ENCODE measurements at regions not wholly inside any gene's neighbourhood (a gene's known extent, or its start where the extent isn't known, plus 50 kb on each side); places are given as distances from the start of the nearest gene placed in this dataset.

GRCh38 chr19:30219702-30220101 is 152.5 kb upstream of the ZNF536 start (continued):
- TF ChIP-seq RAD21 (IDR thresholded peaks at IDR 0.05), result no peak
- TF ChIP-seq HNF4A (conservative IDR thresholded peaks at IDR 0.05), result no peak

DNA sequence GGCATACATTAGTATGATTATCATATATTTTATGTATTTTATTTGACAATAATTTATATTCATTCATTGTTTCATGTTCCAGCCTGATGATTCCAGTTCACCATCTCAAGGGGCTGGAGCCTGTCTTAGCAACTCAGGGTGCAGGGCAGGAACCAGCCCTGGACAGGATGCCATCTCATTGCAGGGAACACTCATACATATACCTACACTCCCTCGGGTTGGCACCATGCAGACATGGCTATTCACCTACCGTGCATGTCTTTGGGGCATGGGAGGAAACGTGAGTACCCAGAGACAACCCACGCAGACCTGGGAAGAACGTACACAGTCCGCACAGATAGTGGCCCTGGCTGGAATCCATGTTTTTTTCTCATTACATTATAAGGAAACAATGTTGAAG is 151.0 kb upstream of the ZNF536 start:
- Histone ChIP-seq H3K4me3 (ENCODE audit: low read depth in 1 of 3, low read length in 3 of 3) (no peak overlapping the region), H3K4me1 (ENCODE audit: control insufficient read depth in 4 of 4, insufficient read depth in 4 of 4, low read length in 3 of 4) (peaks cover under 1 to 8% (median 4%) of the 10 kb centered on the region in 4 donors), H3K36me3 (ENCODE audit: control insufficient read depth in 4 of 4, insufficient read depth in 3 of 4, low read depth in 1 of 4, low read length in 3 of 4) (no peaks in the 10 kb centered on the region), H3K27me3 (ENCODE audit: control insufficient read depth in 4 of 4, insufficient read depth in 4 of 4, low read length in 3 of 4) (peaks cover 2 to 12% (median 7%) of the 10 kb centered on the region in 4 donors), H3K9ac (ENCODE audit: low read depth in 1 of 2, low read length in 2 of 2) (no peak overlapping the region), H3K27ac (ENCODE audit: low read depth in 1 of 2, low read length in 2 of 2) (no peak overlapping the region), H3K9me3 (ENCODE audit: control insufficient read depth in 4 of 4, low read length in 3 of 4) (no peaks in the 10 kb centered on the region)
- DNase-seq (ENCODE audit: low spot score), result no peak
- no peak for TF ChIP-seq FOXA2 (IDR thresholded peaks at IDR 0.05)
- TF ChIP-seq RXRA (IDR thresholded peaks at IDR 0.05), result no peak
- no peak for TF ChIP-seq ZBTB33 (IDR thresholded peaks at IDR 0.05)
- no peak for TF ChIP-seq REST (IDR thresholded peaks at IDR 0.05)
- 77% methylated on average over 6 of the region's 6 CpGs for WGBS

DNA sequence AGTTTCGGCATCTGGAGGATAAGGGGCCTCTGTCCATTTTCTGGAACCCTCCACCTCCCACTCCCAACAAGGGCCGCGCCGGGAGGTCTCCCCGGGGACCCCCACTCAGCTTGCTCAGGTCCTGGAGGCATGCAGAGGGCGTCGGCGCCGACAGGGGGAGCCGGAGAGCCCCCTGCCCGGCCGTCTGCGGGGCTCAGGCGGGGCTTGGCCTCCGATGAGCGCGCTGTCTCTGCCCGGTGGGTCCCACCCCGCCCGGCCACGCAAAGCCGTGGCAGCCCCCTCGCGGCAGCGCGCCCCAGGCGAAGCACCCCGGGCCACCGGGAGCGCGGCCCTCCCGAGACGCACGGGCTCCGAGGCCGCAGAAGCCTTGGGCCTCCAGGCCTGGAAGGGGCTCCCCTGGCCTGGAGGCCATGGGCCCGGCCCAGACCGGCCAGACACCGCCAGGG is 149.7 kb upstream of the ZNF536 start:
- Histone ChIP-seq H3K4me1 (ENCODE audit: control insufficient read depth in 4 of 4, insufficient read depth in 4 of 4, low read length in 3 of 4) (peaks cover 10 to 17% (median 13%) of the 10 kb centered on the region in 4 donors), H3K9me3 (ENCODE audit: control insufficient read depth in 4 of 4, low read length in 3 of 4) (no peaks in the 10 kb centered on the region), H3K4me3 (ENCODE audit: low read depth in 1 of 3, low read length in 3 of 3) (peak overlapping the region in 1 of 3 donors; percentile 18), H3K27ac (ENCODE audit: low read depth in 1 of 2, low read length in 2 of 2) (no peak overlapping the region), H3K36me3 (ENCODE audit: control insufficient read depth in 4 of 4, insufficient read depth in 3 of 4, low read depth in 1 of 4, low read length in 3 of 4) (no peaks in the 10 kb centered on the region), H3K9ac (ENCODE audit: low read depth in 1 of 2, low read length in 2 of 2) (no peak overlapping the region), H3K27me3 (ENCODE audit: control insufficient read depth in 4 of 4, insufficient read depth in 4 of 4, low read length in 3 of 4) (peaks cover 2 to 17% (median 7%) of the 10 kb centered on the region in 4 donors)
- 5% methylated on average over 39 of the region's 39 CpGs for WGBS
- DNase-seq (ENCODE audit: low spot score), result no peak
- TF ChIP-seq, protein P1, sequence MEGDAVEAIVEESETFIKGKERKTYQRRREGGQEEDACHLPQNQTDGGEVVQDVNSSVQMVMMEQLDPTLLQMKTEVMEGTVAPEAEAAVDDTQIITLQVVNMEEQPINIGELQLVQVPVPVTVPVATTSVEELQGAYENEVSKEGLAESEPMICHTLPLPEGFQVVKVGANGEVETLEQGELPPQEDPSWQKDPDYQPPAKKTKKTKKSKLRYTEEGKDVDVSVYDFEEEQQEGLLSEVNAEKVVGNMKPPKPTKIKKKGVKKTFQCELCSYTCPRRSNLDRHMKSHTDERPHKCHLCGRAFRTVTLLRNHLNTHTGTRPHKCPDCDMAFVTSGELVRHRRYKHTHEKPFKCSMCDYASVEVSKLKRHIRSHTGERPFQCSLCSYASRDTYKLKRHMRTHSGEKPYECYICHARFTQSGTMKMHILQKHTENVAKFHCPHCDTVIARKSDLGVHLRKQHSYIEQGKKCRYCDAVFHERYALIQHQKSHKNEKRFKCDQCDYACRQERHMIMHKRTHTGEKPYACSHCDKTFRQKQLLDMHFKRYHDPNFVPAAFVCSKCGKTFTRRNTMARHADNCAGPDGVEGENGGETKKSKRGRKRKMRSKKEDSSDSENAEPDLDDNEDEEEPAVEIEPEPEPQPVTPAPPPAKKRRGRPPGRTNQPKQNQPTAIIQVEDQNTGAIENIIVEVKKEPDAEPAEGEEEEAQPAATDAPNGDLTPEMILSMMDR (IDR thresholded peaks at IDR 0.05; ENCODE audit: low read depth, low read length, missing input control), result peak; percentile 43
- TF ChIP-seq FOXA2 (IDR thresholded peaks at IDR 0.05) (no peak), ATF3 (IDR thresholded peaks at IDR 0.05) (no peak), RAD21 (IDR thresholded peaks at IDR 0.05) (peak in 1 of 2 donors; percentile 31), JUND (IDR thresholded peaks at IDR 0.05) (no peak), NR2F2 (IDR thresholded peaks at IDR 0.05) (no peak)

Measured in liver (tissue), 8 donors.